ENCODE measurements at regions not wholly inside any gene's neighbourhood (a gene's known extent, or its start where the extent isn't known, plus 50 kb on each side); places are given as distances from the start of the nearest gene placed in this dataset.

- no peak for DNase-seq (ENCODE audit: low spot score)
These were observed 285.1 kb upstream of the POU3F1 start for GRCh38 chr1:38331496-38332210.

GRCh38 chr1:38330799-38331198, 284.2 kb upstream of the POU3F1 start:
- no peak for DNase-seq (ENCODE audit: low spot score)

GRCh38 chr1:38329644-38330043, 283.1 kb upstream of the POU3F1 start:
- no peak for DNase-seq (ENCODE audit: low spot score)

- no peak for DNase-seq (ENCODE audit: low spot score)
These were observed 281.9 kb upstream of the POU3F1 start for GRCh38 chr1:38328278-38329035.

- no peak for DNase-seq (ENCODE audit: low spot score)
These were observed 281.0 kb upstream of the POU3F1 start for GRCh38 chr1:38327559-38327973.

GRCh38 chr1:38326856-38327255, 280.3 kb upstream of the POU3F1 start:
- no peak for DNase-seq (ENCODE audit: low spot score)

GRCh38 chr1:38326135-38326534, 279.5 kb upstream of the POU3F1 start:
- no peak for DNase-seq (ENCODE audit: low spot score)

GRCh38 chr1:38312753-38313152, 266.2 kb upstream of the POU3F1 start:
- no peak for DNase-seq (ENCODE audit: low spot score)

GRCh38 chr1:38310079-38310478, 263.5 kb upstream of the POU3F1 start:
- DNase-seq (ENCODE audit: low spot score): no peak

- no peak for DNase-seq (ENCODE audit: low spot score)
These were observed 262.2 kb upstream of the POU3F1 start for GRCh38 chr1:38308780-38309179.

- DNase-seq (ENCODE audit: low spot score): no peak
These were observed 259.1 kb upstream of the POU3F1 start for GRCh38 chr1:38305666-38306065.

GRCh38 chr1:38303843-38304242, 257.2 kb upstream of the POU3F1 start:
- DNase-seq (ENCODE audit: low spot score): no peak

- no peak for DNase-seq (ENCODE audit: low spot score)
These were observed 254.4 kb upstream of the POU3F1 start for GRCh38 chr1:38301040-38301439.

- DNase-seq (ENCODE audit: low spot score): no peak
These were observed 254.0 kb upstream of the POU3F1 start for GRCh38 chr1:38300616-38301015.

GRCh38 chr1:38297842-38298241, 251.2 kb upstream of the POU3F1 start:
- DNase-seq (ENCODE audit: low spot score): no peak

GRCh38 chr1:38297246-38297645, 250.7 kb upstream of the POU3F1 start:
- DNase-seq (ENCODE audit: low spot score): no peak

GRCh38 chr1:38296047-38296446, 249.5 kb upstream of the POU3F1 start:
- no peak for DNase-seq (ENCODE audit: low spot score)

- DNase-seq (ENCODE audit: low spot score): no peak
These were observed 247.0 kb upstream of the POU3F1 start for GRCh38 chr1:38293567-38293966.

- DNase-seq (ENCODE audit: low spot score): no peak
These were observed 246.4 kb upstream of the POU3F1 start for GRCh38 chr1:38292969-38293368.

- DNase-seq (ENCODE audit: low spot score): no peak
These were observed 245.4 kb upstream of the POU3F1 start for GRCh38 chr1:38291906-38292521.

GRCh38 chr1:38291336-38291735, 244.7 kb upstream of the POU3F1 start:
- DNase-seq (ENCODE audit: low spot score): no peak

- DNase-seq (ENCODE audit: low spot score): no peak
These were observed 242.4 kb upstream of the POU3F1 start for GRCh38 chr1:38289034-38289433.

- DNase-seq (ENCODE audit: low spot score): no peak
These were observed 241.0 kb upstream of the POU3F1 start for GRCh38 chr1:38287547-38287946.

Measured in AG20443 (cell line).